Activated CD4-positive, CD25-positive, alpha-beta regulatory T cell (primary cell): ENCODE measurements at regions not wholly inside any gene's neighbourhood (a gene's known extent, or its start where the extent isn't known, plus 50 kb on each side); places are given as distances from the start of the nearest gene placed in this dataset.

ENCODE experiments used
- DNase-seq, 4 experiments: peaks; one replicate each; lab custom pipeline; 2025; lab: John Stamatoyannopoulos, UW

DNA sequence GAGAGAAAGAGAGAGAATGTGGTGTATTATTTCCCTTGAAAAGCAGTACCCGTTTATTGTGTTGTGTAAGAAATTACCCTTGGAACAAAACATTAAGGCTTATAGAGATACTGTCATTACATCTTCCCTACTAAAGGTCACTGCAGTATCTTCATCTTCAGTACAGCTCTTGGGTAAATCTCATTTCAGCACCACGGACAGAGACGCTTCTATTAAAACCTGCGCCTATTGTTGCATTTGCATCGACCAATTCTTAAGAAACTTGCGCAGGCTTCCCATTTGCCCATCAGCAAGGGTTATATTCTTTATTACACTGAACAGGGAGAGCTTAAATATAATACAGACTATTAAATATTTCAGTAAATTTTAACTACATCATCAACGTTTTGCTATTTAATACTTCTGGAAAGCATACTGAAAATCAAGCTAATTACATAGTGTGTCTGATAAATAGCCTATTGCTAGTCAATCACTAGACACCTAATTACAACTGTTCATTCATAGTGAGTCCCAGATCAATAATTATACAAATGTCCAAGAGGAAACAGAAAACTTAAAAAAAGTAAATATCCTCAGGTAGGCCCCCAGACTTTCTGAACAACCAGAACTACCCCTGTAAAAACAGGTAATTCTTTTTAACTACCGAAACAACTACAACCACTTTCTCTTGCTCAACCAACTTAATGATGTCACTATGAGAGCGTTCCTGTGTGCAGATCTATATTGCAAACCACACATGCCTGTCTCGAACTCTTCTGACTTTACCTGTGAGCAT, 350.6 kb downstream of the LIG4 start:
- no peak for DNase-seq

DNA sequence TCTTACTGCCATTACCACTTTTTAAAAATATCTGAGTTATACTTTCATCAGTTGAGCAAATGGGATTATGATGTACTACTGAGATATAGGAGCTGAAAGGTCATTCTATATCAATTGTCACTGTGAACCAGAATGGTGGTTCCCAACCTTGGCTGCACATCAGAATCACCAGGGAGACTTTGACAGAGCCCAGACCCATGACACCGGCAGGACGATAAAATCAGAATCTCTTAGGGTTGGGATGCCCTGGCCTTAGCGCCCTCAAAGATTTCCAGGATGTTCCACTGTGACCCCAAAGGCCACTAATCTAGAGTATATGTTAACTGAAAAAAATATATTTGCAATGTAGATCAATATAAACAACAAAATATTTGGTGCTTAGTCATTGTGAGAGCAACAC, 355.1 kb downstream of the LIG4 start:
- no peak for DNase-seq

DNA sequence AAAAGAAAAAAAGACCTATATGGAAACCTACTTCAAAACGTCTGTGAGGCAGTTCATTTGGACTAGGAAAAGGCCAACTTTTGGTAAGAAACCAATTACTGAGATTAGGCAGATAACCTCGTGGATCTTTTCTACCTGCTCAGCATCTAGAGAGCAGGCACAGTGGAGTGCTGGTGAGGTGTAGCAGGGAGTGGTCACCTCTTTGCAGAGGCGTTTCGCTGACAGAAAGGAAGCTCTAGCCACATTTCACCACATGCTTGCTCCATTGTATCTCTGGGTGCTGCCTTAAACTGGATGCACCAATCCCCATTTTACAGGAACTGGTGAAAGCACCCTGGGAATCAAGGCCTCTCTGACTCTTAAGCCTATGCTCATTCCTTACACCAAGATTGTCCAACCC, 360.5 kb downstream of the LIG4 start:
- no peak for DNase-seq

DNA sequence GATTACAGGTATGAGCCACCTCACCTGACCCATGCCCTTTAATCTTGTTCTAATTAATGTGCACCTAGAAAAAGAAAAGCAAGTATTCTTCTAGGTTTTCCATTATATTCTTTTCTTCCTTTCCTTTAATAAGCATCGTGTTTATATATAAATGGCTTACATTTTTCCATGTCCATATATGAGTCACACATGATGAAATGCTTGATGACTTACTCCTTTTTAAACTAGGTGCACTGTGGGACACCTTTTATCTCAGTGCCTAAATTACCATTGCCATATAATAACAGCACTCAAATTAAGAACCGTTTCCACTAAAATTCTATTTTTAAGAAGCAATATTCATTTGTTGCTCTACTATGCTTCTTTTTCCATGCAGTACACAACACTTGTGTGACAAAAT, 363.3 kb downstream of the LIG4 start:
- DNase-seq: no peak

DNA sequence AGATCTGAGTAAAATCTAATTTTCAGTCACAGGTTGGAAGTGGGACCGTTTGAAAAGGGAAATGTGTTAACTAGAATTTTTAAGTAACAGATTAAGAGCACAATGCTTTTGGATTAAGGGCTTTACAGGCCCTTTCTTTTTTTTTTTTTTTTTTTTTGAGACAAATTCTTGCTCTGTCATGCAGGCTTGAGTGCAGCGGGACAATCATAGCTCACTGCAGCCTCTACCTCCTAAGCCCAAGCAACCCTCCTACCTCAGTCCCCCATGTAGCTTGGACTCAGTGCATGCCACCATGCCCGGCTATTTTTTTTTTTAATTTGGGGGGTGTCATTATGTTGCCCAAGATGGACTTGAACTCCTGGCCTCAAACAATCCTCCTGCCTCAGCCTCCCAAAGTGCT, 363.7 kb downstream of the LIG4 start:
- no peak for DNase-seq

- no peak for DNase-seq
Measured at GRCh38 chr13:107847406-107847805, 367.9 kb downstream of the LIG4 start.

DNA sequence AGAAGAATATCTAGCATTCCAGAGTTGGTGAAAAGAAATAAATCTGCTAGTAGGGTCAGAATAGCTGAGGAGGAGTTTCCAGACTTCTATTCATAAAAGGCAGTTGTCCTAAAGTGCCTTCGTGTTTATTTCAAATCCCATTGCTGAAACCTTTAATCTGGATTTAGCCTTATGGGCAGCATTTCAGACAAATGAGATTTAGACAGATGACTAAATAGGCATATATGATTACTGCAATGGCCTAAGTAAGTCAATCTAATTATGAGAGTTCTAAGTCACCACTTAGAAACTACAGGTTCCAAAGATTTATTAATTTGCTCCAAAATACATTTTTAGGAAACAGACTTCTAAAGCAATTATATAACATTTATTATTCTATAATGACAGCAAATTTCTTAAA, 368.7 kb downstream of the LIG4 start:
- DNase-seq: no peak

DNA sequence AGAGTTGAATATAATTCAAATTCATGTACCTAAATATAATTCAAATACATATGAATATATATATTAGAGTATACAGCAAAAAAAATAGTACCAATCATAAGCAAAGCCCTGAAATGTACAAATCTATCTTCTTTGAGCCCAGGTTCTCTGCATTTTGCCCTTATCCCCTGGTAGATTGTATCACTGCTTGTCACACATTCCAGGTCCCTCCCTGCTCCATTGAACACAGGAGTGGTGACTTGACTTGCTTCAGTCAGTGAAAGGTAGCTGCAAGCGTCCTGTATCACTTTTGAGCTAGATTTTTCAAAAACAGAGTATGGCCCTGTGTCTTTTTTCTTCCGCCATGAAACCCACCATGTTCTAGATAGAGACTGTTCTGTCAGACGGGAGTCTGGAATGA, 369.4 kb downstream of the LIG4 start:
- no peak for DNase-seq

DNA sequence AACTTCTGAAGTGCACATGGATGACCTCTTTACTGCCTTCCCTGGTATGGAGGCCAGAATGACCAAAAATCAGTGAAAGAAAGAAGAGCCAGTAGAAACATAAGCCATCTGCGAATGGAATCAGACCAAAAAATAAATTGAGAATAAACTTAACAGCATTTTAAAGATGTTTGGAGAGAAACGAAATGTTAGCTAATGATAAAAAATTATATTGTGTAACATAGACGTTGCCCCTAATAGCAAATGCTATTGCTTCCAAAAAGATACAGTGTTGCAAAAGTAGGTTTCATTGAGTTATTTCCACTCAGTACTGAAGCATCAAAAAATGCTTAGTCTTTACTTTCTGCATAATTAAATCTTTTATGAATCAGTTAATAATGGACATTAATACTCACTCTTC, 371.7 kb downstream of the LIG4 start:
- no peak for DNase-seq

DNA sequence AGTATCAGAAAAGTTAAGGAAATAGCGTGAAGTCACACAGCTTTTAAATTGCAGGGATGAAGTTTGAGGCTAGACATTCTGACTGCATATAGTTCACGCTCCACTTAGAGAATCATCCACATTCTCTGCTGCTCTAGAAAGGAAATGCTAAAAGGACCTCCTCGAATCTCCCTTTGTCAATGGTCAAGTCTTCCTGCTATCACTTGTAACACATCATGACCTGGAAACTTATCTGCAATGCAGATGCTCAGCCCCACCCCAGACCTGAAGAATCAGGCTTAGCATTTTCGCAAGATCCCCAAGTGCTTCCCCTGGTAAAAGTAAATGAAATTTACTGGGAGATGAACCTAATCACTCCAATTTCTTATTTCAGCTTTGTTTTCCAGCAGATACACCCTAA, 372.1 kb downstream of the LIG4 start:
- DNase-seq: no peak

- DNase-seq: no peak
Measured at GRCh38 chr13:107842562-107843180, 372.7 kb downstream of the LIG4 start.

DNA sequence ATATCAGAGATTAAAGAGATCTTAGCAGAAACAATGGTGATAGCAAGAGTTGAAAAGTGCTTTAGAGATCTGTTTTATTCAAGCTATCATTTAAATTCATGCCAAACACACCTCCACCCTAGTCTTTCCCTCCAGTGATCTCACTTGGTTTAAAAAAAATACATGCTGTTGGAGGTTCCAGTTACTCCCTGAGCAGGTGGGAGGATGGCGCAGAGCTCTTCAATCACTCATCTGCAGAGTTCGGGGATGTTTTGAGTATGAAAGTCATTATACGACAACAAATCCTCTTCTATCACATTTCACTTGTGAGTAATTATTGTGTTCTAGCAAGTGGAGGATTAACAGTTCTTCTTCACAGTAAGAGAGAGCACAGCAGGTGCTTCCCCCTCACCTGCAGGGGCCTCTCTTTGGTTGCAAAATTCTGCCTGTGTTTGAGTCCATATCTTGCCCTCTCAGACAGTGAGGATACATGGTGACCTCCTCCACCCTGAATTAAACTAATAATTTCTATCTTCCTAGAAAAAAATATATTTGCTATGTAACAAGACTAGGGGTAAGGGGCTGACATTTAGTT, 376.7 kb downstream of the LIG4 start:
- no peak for DNase-seq

DNA sequence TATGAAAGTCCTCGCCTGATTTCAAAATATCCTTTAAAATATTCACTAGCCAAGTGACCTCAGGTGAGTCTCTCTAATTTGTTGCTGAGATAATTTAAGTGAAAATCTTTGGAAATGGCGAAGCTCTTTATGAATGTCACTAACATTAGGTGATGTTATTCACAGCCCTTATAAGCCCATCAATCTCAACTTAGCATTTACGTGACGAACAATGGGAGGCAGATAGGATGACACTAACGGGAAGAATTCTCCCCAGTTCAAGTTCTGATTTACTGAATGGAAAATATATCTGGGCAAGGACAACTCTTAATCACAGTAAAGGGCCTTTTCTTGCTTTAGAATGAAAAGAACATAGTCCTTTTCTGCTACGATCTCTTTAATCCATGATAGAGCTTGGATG, 378.7 kb downstream of the LIG4 start:
- no peak for DNase-seq

GRCh38 chr13:107835339-107836018, 379.9 kb downstream of the LIG4 start:
- DNase-seq: no peak

- DNase-seq: no peak
Measured at GRCh38 chr13:107834717-107835116, 380.6 kb downstream of the LIG4 start.

DNA sequence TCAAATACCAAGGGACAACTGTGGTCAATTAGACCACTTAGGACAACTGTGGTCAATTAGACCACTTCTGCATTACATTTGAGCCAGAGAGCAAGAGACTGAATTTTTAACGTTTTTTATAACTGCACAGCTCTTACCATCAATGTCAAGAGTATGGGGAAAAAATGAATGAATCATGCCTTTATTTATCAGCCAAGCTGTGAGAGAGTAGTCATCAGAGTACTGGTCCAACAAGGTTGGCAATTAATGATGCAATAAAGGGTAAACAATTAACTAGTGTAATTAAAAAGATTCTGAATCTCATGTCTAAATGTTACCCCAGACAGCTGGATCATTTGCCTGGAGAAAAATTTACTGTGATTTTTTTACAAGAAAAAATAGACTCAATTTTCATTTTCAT, 381.1 kb downstream of the LIG4 start:
- DNase-seq: no peak

- no peak for DNase-seq
Measured at GRCh38 chr13:107832500-107833100, 382.7 kb downstream of the LIG4 start.

DNA sequence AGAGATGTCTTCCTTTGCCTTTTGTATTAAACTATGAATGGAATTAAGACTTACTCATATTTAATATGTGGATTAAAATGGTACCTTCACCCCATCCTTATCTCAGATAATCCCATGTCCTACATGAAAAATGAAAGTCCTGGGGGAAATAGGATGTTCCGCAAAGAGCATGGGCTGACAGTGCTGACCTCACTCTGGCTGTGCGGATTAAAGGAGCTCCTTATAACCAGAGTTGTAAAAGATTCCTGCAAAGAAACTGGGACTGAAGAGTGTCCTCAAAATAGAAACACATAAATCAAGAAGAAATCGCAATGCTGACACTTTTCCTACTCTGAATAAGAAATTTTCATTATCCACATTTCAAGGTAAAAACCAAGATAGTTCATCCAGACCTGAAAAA, 384.5 kb downstream of the LIG4 start:
- DNase-seq: no peak

DNA sequence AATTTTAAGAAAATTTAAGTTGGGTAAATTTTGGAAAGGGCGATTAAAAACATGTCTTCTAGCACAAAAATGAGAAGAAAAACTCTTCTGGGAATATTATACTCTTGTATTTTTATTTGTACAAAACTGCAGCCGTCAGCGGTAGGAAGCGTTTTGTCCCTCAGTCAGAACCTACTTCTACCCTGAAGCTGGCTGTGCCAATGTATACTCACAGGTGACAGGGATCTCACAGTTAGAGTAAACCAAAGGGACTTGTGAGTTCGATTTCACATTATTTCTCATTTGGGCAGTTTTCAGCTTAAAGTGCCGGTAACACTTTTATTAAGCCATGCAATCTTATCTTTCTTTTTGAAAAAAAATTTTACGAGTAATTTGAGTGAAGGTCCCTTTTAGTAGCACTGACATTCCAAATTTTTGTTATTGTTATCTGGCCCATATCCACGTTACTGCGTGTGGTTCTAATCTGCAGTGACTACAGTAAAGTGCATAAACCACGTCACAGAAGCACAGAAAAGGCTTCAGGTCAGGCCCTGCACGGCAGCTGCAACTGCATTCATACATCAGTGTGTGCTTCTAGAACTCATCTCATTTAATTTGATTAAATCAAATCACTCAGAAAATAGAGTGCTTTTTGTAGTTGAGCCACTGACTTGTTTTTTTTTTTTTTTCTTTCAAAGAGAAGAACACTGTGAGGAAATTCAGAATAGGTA, 387.3 kb downstream of the LIG4 start:
- no peak for DNase-seq

DNA sequence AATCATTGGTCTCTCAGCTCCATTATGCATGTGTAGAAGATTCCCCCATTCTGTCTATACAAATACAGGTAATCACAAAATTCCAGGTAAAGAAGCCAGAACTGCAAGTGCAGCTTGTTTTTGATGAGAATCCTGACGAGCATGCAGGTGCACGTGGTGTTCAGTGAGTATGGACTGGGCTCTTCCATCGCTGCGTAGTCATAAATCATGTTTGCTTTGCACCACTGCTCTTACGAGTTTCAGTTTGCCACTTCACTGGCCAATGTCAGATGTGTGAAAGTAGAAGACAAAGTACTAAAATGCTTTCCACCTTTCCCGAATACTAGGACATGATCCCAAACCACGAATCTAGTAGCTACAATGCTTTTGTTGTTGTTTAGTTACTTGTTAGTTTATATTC, 390.7 kb downstream of the LIG4 start:
- DNase-seq: no peak

DNA sequence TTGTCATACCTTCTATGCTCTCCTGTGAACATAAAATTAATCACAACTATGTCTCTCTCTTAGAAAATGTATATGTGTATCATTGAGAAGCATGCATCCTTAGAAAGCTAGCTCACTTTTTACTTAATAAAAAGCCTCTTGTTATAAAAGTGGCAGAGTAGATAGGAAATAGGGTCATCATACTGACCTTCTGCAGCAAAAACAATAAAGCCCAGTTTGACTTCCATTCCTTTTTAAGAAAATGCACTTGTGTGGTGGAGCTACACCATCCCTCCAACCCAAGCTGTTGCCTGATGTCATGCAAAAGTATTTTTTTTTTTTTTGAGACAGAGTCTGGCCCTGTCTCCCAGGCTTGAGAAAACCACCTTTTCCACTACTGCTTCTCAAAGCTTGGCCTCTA, 393.3 kb downstream of the LIG4 start:
- no peak for DNase-seq

DNA sequence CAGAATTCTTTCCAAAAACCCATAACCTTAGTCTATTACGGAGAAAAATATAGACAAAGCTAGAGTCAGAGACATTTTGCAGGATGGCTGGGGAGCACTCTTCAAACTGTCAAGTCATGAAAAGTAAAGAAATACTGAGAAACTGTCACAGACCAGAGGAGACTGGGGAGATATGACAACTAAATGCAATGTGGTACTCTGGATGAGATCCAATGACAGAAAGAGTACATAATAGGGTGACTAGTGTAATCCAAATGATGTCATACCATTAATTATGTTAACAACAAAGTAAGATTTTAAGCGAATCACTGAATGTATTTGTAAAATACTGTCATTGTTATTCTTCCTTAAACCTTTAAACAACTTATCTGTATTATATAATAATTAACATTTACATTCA, 393.8 kb downstream of the LIG4 start:
- no peak for DNase-seq
